ENCODE measurements at regions not wholly inside any gene's neighbourhood (a gene's known extent, or its start where the extent isn't known, plus 50 kb on each side); places are given as distances from the start of the nearest gene placed in this dataset.
"Not testable (repeated sequence)": the region's sequence is repeated elsewhere in the genome, so short reads cannot be mapped to it uniquely, and the experiment has no call there.

DNA sequence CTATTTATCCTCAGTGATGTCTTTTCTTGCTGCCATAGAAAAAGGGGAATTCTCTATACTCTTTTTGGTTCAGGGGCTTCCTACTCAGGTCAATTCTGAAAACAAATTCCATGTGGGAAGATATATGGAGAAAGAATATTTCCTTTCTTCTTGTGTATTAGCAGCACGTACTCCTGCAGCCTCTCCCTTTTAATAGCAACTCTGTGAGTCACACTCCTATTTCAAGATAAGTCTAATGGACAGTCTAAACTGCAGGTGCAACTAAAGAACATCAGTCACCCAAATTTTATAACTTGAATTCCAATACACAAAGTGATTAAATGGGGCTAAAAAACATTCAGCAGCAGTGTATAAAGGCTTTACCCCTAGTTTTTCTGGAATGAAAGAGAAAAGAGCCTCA is 942.2 kb downstream of the CNTNAP5 start:
- no peak for DNase-seq (ENCODE audit: low spot score)

DNA sequence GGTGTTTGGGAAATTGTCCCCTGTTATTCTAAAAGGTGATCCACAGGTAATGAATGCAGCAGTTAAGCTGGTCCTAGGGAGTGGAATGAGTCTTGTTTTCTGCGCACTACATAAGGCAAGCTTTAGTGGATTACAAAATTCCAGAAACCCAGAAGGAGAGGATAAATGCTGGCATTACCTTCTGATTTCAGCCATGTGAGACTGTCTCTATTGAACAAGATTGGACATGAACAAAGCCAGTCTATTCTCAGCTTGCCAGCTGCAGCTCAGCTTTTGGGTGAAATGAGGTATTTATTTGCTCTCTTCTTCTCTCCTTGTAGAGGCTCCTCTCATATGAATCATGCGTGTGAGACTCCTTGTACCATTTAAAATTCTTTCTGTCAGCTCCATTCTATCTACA is 944.9 kb downstream of the CNTNAP5 start:
- DNase-seq (ENCODE audit: low spot score), result no peak

DNA sequence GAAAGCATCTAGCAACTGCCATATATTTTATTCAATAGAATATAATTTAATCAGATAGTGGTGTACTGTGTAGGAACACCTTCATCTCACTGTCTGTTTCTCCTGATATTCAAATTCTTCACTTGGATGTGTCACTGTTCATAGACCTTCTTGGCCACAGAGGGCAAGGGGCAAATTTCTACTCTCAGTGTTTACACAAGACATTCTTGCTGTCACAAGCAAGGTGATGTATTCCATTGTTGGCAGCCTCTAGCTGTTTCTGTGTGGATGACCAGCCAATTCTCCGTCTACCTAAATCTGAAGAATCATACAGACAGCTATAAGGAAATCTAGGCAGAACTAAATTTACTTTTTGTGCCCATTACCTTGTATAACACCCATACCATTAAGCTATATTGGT is 948.3 kb downstream of the CNTNAP5 start:
- no peak for DNase-seq (ENCODE audit: low spot score)

DNA sequence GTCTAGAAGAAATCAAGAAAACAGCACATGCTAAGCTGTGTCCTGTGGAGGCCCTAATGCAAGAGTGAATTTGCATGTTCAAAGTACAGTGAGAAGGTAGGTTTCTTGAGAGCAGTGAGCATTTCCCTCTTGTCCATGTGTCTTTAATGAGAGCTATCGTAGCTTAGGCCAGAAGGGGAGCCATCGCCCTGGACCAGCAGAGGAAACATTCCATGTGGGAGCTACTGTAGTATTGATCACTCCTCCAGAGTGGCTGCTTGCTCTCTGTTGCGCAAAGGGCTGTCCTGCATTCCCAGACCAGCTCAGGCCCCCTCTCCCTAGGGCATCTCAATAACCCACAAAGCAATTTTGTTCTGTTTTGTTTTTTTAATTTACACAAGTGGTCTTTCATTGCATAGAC is 950.1 kb downstream of the CNTNAP5 start:
- DNase-seq (ENCODE audit: low spot score), result no peak

DNA sequence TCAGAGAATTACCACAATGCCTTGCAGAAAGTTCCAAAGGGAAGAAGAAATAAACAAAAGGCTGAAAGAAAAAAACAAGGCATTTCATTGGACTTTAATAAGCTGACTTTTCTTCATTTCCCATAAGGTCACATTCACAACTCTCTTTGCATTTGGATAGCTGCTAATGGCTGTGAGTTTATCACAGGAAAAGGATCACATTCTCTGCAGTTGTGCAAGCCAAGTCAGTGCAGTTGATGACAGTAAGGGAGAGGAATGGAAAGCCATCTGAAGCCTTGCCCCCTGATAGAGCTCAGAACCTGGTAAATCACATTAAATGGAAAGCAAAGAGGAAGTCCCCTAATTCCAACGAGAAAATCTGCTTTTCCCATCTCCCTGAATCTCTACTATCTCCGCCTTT is 950.6 kb downstream of the CNTNAP5 start:
- no peak for DNase-seq (ENCODE audit: low spot score)

DNA sequence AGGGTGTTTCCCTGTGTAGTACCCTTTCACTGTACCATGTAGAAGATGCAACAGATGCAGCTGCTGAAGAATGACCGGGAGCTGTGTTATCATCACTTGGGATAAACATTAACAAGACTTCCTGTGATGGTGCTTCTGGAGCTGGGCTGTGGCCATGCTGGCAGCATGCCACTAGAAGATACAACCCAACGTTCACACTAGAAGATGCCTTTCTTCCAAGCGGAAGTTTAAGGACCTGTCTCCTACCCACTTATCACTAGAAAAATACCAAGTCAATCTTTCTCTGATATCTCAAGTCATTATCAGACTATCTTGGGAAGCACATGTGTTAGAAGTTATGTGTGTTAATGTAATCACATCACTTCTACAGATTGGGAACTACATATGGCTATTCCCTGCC is 953.5 kb downstream of the CNTNAP5 start:
- no peak for DNase-seq (ENCODE audit: low spot score)

DNA sequence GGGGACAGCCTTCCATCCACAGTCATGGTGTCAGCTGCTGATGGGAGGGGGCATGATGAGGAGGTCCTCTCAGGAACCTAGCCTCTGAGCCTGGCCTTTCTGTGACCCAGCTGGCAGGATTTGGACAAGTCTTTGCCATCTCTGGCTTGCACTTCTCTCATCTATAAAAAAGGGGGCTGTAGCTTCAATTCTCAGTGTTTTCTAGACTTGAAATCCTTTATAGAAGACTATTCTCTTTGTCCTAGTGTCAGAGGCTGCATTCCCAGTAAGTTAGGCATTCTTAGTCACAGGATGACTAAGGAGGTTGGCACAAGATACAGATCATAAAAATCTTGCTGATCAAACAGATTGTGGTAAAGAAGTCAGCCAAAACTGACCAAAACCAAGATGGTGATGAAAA is 958.5 kb downstream of the CNTNAP5 start:
- peak; percentile 78 for DNase-seq (ENCODE audit: low spot score)

DNA sequence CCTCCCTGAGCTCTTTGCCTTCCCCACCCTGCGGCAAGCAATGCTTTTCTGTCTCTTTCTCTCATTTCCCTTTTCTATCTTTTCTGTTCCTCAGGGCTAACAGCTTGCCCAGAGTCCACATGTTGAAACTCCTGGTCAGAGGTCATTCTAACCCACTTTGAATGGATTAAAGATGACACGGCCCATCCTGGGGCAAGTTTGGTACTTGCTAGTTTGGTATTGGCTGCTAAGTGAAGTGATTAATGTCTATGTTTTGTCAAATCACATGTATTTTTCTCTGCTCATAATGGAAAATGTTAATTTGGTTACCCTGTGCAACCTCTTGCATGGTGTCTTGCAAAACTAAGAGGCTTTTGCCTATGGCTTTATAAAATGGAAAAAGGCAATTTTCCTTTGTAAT is 960.2 kb downstream of the CNTNAP5 start:
- DNase-seq (ENCODE audit: low spot score), result no peak

DNA sequence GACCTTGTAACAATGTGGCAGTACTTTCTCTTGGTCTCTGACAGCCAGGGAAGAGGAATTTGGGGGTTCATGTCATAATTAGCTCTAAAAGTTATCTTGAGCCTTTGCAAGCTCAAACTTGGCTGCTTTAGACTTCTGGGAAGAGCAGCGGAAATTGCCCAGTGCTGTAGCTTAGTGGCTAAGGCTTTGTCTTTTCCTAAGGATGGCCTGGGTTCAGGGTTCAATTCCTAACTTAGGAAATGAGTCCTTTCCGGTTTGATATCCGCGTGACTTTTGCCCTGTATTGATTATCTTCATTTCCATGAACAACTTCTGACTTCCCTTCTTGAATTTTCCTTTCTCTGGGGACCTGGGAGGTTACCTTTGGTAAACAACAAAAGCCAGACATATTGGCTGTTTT is 961.0 kb downstream of the CNTNAP5 start:
- DNase-seq (ENCODE audit: low spot score), result no peak

DNA sequence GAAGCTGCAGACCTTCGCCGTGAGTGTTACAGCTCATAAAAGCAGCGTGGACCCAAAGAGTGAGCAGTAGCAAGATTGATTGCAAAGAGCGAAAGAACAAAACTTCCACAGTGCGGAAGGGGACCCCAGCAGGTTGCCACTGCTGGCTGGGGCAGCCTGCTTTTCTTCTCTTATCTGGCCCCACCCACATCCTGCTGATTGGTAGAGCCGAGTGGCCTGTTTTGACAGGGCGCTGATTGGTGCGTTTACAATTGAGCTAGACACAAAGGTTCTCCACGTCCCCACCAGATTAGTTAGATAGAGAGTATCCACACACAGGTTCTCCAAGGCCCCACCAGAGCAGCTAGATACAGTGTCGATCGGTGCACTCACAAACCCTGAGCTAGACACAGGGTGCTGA is 961.8 kb downstream of the CNTNAP5 start:
- not testable (repeated sequence) for DNase-seq (ENCODE audit: low spot score)

DNA sequence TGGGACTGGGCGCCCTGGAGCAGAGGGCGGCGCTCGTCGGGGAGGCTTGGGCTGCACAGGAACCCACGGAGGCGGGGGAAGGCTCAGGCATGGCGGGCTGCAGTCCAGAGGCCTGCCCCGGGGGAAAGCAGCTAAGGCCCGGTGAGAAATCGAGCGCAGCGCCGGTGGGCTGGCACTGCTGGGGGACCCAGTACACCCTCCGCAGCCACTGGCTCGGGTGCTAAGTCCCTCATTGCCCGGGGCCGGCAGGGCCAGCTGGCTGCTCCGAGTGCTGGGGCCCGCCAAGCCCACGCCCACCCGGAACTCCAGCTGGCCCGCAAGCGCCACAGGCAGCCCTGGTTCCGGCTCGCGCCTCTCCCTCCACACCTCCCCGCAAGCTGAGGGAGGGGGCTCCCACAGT is 962.3 kb downstream of the CNTNAP5 start:
- not testable (repeated sequence) for DNase-seq (ENCODE audit: low spot score)

DNA sequence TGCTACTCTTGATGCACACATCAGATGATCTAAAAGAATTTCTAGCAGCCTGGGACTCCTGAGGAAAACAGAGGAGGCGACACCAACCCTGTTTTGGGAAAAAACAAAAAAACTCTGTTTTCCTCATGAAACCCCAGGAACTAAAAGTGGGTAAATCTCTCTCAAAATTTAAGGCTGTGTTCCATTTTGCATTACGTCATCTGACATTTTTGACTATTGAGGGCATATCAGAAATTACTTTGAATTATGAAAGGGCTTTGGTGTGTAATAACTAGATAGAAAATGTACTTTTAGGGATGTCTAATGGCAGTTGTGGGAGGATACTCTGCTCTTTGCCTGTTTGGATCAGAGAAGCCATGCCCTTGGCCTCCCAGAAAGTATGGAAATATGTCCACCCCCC is 963.0 kb downstream of the CNTNAP5 start:
- no peak for DNase-seq (ENCODE audit: low spot score)

DNA sequence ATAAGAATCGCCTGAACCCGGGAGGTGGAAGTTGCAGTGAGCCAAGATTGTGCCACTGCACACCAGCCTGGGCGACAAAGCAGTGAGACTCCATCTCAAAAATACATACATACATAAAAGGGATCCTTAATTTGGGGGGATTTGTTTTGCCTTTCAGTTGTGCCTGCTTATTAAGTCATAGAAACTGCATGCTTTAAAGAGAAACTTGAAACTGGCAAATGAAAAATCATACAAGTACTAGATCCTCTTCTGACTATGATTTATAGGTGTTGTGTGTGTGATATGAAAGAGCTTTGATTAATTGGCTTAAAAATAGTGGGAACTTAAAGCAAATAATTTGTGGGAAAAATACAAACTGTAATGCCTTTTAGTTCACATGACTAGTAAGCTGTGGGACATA is 963.7 kb downstream of the CNTNAP5 start:
- DNase-seq (ENCODE audit: low spot score), result no peak

DNA sequence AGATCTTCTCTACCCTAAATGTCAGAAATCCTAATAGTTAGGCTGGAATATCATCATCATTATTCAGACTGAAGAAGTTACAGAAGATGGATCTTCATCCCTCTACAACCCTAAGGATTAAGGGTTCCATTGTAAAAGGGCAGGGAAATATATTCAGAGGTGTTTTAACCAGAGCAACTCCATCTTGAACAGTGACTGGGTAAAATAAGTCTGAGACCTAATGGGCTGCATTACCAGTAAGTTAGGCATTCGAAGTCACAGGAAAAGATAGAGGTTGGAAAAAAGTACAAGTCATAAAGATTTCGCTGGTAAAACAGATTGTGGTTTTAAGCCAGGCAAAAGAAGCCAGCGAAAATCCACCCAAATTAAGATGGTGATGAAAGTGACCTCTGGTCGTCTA is 968.7 kb downstream of the CNTNAP5 start:
- no peak for DNase-seq (ENCODE audit: low spot score)

DNA sequence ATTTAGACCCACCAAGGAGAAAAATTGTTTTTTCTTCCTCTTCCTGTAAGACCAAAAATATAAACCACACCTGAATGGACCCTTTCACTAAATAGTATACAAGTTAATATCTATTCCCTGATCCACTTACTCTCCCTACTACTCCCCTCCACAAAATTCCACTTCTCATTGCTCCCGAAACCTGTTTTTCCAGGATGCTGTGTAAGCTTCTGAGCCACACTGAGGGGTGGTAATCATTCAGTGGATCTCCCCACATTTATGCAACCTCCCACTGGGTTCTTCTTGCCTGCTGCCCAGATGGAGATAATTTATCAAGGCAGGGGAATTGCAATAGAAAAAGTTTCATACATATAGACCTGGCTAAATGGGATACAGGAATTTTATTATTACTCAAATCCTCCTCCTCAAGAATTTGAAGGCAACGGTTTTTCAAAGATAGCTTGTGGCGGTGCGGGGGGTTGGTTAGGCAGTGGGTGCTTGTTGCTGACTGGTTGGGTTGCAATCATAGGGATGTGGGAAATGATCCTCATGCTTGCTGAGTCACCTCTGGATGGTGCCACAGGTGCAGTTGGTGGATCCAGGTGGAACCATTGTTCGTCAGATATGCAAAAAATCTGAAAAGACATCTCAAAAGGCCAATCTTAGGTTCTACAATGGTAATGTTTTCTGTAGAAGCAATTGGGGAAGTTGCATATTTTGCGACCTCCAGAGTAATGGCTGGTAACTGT is 970.3 kb downstream of the CNTNAP5 start:
- DNase-seq (ENCODE audit: low spot score), result no peak

DNA sequence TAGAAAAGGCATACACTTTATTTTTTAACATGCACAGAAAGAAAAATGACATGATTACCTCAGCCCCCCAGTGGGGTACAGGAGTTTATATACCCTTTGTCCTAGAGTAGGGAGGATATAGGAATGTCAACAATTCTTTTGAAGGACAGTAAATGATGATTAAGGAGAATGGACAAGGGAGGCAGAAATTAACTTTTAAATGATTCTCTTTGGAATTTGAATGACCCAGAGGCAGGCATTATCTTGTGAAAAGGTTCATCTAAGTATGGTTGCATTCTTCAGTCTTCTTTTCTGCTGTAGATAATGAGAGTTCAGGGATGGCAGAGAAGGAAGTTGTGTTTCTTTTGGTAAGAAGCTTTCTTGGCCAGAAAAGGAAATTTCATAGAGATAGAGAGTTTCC is 971.3 kb downstream of the CNTNAP5 start:
- no peak for DNase-seq (ENCODE audit: low spot score)

DNA sequence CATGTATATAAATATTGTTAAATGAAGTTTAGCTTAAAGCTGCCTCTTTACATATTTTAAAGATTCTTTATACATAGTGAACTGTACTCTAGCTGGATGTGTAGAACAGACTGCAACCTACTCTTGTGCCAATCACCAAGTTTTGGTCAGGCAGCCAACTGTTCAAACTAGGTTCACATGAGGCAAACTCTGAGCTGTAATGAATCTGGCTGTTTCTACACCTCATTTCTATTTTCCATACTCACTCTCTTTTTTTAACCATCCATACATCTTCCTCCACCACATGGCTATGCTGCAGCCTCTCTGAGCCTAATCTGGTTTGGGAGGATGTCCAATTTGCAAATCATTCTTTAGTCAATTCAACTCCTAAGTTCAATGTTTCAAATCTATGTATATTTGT is 974.8 kb downstream of the CNTNAP5 start:
- no peak for DNase-seq (ENCODE audit: low spot score)

DNA sequence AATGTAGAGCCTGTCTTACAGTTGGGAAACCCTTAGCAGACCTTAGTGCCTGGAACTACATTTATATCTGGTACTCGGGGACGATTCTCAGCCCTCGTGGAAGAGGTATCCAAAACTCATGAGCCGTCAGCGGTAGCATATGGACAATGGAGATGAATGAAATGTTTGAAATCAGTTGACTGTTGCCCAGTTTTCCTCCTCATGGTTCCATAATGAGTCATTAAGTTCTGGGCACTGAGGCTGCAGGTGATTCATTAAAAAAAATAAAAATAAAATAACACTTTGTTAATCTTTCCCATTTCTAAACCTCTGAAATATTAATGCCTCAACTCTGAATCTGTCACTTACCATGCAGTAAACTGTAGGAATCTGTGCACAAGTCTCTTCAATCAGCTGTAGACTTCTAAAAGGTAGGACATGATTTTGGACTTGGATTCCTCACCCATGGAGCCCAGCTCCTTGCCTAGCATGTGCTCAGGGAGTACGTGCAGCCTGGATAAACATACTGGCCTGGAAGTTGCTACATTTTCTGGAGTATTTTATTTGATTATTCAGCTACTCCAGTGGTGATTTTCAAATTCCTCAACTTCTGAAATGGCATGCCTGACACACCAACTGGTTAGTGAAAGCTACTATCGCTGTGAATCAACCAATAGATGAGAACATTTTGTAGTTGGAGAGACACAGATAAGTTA is 979.2 kb downstream of the CNTNAP5 start:
- no peak for DNase-seq (ENCODE audit: low spot score)

DNA sequence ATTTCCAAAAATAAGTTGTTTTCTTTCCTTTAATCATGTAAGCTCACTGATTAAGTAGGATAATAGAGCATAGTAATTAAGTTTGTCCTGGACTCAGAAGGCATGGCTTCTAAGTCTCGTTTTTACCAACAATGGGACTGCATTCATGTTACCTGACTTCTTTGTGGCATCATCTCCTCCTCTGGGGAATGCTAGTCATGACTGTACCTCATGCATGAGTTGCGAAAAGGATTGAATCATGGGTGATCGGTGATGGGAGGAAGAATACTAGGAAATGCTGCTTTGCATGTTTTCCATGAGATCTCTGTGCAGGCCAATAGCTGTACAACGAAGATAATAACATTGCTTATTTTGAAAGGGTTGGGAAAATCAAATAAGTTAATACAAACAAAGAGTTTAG is 981.6 kb downstream of the CNTNAP5 start:
- DNase-seq (ENCODE audit: low spot score), result no peak

DNA sequence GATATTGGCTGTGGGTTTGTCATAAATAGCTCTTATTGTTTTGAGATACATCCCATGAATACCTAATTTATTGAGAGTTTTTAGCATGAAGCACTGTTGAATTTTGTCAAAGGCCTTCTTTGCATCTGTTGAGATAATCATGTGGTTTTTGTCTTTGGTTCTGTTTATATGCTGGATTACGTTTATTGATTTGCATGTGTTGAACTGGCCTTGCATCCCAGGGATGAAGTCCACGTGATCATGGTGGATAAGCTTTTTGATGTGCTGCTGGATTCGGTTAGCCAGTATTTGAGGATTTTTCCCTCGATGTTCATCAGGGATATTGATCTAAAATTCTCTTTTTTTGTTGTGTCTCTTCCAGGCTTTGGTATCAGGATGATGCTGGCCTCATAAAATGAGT is 1003.6 kb downstream of the CNTNAP5 start:
- DNase-seq (ENCODE audit: low spot score), result not testable (repeated sequence)

DNA sequence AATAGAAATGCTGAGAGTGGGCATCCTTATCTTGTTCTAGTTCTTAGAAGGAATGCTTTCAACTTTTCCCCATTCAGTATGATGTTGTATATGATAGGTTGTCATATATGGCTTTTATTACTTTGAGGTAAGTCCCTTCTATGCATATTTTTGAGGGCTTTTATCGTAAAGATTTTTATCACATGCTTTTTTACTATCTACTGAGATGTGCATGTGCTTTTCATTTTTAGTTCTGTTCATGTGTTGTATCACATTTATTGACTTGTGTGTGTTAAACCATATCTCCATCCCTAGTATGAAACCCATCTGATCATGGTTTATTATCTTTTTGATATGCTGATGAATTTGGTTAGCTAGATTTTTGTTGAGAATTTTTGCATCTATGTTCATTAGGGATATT is 1008.8 kb downstream of the CNTNAP5 start:
- no peak for DNase-seq (ENCODE audit: low spot score)

DNA sequence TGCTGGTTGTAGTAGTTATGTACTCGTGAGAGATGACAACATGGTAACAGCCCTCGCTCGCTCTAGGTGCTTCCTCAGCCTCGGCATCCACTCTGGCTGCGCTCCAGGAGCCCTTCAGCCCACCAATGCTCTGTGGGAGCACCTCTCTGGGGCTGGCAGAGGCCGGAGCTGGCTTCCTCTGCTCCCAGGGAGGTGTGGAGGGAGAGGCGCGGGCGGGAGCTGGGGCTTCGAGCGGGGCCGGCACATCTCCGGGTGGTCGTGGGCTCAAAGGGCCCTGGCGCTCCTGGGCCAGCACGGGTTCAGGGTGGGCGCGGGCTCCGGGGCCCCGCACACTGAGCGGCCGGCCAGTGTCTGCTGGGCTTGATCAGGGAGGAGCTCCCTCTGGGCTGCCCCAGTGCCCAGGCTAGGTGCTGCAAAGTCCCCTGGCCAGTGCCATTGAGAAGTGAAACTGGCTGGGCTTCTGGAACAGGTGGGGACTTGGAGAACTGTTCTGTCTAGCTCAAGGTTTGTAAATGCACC is 1012.1 kb downstream of the CNTNAP5 start:
- no peak for DNase-seq (ENCODE audit: low spot score)

DNA sequence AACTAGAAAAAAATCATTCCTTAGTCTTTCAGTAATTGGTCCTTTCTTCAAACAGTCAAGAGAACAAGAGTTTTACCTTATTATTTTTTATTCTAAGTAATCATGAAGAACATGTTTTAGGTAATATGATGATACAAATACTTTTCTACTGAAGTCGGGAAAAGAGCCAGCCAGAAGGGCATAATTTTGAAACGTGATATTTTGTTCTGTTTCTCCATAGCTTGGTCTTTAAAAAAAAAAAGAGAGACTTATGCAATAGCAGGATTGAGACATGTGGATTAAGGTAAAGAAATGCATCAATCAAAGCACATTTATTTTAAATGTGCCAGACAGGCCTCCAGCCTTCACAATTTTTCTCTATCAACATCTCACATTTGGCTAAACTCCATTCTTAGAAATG is 1016.8 kb downstream of the CNTNAP5 start:
- DNase-seq (ENCODE audit: low spot score), result no peak

DNA sequence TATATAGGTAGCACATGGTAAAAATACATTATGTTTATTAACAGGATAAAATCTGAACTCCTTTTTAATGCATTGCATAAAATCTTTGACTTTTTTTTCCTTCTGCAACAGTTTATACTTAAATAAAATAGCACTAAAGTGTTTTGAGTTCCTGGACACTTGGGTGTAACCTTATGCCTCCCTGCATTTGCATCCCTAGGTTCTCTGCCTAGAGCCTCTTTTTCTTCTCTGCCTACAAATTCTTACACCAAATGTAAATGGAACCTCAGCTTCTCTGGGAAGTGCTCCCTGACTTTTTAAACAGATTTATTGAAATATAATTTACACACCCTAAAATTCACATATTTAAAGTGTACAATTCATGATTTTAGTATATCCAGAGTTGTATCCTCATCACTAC is 1017.6 kb downstream of the CNTNAP5 start:
- DNase-seq (ENCODE audit: low spot score), result no peak

All from H4 (cell line).